ENCODE measurements at regions not wholly inside any gene's neighbourhood (a gene's known extent, or its start where the extent isn't known, plus 50 kb on each side); places are given as distances from the start of the nearest gene placed in this dataset.
"Not testable (repeated sequence)": the region's sequence is repeated elsewhere in the genome, so short reads cannot be mapped to it uniquely, and the experiment has no call there.

GRCh38 chr14:106012361-106012725 is 486.0 kb downstream of the TMEM121 start:
- TF ChIP-seq EZH2 (IDR thresholded peaks at IDR 0.05; ENCODE audit: insufficient read depth, poor library complexity, severe bottlenecking); EZH2phosphoT487 (IDR thresholded peaks at IDR 0.05; ENCODE audit: insufficient read depth, low read depth): not testable (repeated sequence)
